GM21786 (cell line): ENCODE measurements at regions not wholly inside any gene's neighbourhood (a gene's known extent, or its start where the extent isn't known, plus 50 kb on each side); places are given as distances from the start of the nearest gene placed in this dataset.

ENCODE experiments used
- ATAC-seq: cut with Tn5 transposase; IDR thresholded peaks from one replicate; pipeline ENCODE4 v1.9.1; 2021; ENCODE audit not compliant: unreplicated experiment

- no peak for ATAC-seq
Measured at GRCh38 chr1:14544319-14544718, 54.2 kb upstream of the KAZN start.

DNA sequence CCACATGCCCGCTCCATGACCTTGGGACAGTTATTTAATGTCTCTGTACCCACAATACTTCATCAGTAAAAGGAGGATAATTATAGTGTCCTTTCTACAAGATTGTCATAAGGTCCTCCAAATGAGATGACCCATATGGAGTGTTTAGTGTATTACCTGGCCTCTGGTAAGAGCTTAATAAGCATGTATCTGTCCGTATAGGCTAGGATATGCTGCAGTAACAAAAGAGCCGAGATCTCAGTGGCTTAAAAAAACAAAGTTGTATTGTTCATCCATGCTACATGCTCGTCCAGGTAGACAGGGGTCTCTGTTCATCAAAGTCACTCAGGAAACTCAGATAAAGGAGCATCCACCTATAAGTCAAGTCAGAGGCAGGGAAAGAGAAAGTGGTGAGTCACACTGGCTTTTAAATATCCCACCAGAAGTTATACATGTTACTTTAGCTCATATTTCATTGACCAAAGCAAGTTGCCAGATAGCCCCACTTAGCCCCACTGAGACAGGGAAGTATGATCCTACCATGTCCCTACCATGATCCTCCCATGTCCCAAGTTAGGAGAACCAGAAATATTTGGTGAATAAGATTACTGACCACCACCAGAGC lies 53.0 kb upstream of the KAZN start:
- no peak for ATAC-seq

DNA sequence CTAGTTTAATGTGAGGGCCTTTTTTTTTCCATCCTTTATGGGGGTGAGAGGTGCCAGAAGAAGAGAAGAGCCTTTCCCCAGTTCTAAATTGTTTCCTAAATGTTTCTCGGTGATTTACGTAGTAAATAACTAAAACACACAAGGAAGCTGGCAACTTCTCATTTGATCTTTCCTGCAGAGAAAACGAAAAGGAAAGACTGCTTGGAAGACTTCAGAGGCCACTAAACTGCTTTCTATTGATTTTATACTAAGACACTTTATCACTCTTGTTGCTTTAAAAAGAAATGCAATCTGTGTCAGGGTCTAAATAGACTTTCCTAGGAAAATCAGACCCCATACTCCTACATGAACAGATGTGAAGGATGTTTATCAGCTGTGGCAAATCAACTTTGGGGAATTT lies 52.1 kb upstream of the KAZN start:
- no peak for ATAC-seq
